AG08395 (cell line): ENCODE measurements at regions not wholly inside any gene's neighbourhood (a gene's known extent, or its start where the extent isn't known, plus 50 kb on each side); places are given as distances from the start of the nearest gene placed in this dataset.
"Not testable (repeated sequence)": the region's sequence is repeated elsewhere in the genome, so short reads cannot be mapped to it uniquely, and the experiment has no call there.

Experiments
- DNase-seq: peaks from one replicate; pipeline ENCODE4 v3.0.0; 2012; ENCODE audit warnings: mixed read lengths, low spot score

DNA sequence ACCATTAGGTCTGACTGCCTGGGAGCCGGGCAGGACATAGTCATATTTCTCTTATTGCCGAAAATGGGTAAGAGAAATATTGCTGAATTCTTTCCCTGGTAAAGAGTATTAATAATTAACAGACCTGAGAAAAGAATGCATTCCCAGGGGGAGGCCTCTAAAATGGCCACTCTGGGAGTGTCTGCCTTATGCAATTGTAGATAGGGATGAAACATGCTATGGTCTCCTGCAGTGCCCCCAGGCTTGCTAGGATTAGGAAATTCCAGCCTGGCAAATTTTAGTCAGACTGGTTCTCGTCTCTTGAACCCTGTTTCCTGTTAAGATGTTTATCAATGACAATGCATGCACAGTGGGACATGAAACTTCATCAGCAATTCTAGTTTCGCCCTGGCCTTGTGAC is 975.7 kb downstream of the TBC1D32 start:
- not testable (repeated sequence) for DNase-seq

- DNase-seq = no peak
Measured at GRCh38 chr6:120357447-120357846, 976.8 kb downstream of the TBC1D32 start.

DNA sequence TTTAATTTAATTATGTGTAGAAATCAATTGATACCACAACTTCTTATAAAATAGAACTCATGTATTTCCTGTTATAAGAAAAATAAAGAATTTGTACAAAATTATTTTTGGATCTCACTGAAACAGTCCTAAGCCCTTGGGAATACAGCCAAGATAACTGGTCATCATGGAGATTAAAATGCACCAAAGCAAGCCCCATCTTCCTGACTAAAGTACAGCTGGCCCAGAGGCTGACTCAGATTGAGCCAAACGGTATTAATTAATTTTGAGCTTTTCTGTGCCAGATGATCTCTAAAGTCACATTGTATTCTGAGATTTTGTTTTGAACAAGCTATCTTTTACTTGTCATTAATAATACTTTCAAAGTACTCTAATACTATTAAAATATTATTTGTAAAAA is 978.5 kb downstream of the TBC1D32 start:
- DNase-seq = peak; percentile 35

GRCh38 chr6:120354452-120355098 is 979.7 kb downstream of the TBC1D32 start:
- DNase-seq = no peak

DNA sequence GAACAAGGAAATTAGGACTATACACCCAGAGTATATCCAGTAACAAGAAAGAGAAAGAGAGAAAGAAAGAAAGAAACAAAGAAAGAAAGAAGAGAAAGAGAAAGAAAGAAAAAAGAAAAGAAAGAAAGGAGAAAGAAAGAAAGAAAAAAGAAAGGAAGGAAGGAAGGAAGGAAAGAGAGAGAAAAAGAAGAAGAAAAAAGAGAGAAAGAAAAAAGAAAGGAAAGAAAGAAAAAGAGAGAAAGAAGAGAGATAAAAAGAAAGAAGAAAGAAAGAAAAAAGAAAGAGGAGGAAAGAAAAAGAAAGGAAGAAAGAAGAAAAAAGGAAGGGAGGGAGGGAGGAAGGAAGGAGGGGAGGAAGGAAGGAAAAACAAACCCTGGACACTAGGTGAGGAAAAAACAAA is 981.8 kb downstream of the TBC1D32 start:
- DNase-seq = no peak

DNA sequence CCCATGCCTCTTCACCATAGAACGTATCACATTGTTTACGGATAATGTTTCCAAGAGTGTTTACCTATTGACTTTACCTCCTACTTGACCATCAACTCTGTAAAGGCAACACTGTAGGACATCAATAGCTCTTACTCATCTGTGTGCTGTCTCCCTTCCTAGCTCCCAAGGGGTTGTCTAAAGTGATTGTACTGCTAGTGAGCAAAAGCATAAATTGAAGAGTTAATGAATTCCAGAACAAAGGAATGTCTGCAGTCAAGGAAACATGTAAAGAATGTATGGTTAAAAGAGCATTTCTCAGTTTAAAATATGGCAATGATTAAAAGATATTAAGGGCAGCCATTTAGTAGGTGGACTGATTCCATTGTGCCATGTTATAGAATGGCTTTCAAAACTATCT is 985.4 kb downstream of the TBC1D32 start:
- DNase-seq = no peak

DNA sequence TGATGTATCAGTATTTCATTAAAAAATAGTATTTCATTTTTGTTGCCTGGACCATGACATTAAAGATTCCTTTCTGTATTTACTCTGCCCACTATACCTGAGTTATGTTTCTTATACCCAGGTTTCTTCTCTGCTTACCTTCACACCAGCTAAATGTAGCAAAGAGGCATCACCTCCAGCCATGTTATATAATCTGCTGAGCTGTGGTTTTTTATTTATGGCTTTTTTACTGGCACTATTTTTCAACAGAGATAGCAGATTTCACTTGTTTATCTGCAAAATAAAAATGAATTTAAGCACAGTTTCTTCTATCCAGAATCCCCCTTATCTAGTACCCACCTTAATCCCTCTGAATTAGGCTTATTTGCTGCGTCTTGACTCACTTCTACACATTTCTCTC is 979.0 kb upstream of the MAN1A1 start:
- no peak for DNase-seq

- DNase-seq = no peak
Measured at GRCh38 chr6:120320481-120321162, 971.1 kb upstream of the MAN1A1 start.

- no peak for DNase-seq
Measured at GRCh38 chr6:120304223-120304622, 954.7 kb upstream of the MAN1A1 start.

DNA sequence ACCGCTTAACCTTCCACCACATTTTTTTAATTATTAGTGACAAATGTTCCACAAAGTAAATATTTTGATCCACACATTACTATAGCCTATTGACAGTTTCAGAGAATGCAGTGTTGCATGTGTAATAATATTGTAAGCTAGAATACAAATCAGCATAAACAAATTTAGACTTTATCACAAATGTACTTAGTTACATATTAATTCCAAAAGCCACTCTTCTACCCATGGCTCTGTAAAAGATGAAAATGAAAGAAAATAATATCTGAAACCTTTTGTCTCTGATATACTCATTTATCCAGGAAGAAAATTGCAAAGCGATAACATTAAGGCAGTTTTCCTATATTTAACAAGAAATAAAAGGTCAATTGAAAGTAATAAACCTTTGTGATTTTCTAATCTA is 954.0 kb upstream of the MAN1A1 start:
- DNase-seq = no peak

DNA sequence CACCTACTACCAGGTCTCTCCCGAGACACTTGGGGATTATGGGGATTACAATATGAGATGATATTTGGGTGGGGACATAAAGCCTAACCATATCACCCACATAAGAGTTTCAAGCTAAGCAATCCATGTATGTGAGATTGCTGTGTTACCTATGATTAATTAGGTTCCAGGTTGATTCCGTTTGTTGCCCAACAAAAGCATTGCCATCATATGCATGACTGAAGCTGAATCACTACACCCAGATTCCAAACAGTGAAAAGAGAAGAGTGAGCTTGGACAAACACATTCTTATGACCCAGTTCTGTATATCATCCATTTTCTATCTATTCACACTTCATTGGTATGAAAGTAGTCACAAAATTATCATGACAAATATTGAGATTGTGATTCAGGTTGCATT is 952.5 kb upstream of the MAN1A1 start:
- no peak for DNase-seq

DNA sequence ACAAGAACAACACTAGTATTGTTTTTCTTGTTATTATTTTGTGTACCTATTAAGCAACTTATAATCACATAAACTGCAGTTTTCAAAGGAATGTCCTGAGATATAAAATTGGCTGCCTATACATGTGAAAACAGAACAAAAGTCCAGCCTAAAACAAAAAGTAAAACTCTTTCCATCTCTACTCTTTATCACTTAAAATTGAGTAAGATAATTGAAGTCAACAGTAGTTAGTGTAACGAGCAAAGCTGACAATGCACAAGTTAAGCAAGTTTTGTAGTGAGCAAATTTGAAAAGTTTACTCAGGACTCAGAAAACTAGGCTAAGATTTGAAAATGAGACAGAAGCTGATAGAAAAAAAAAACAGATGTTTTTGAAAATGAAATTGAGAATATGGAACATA is 941.4 kb upstream of the MAN1A1 start:
- DNase-seq = no peak

DNA sequence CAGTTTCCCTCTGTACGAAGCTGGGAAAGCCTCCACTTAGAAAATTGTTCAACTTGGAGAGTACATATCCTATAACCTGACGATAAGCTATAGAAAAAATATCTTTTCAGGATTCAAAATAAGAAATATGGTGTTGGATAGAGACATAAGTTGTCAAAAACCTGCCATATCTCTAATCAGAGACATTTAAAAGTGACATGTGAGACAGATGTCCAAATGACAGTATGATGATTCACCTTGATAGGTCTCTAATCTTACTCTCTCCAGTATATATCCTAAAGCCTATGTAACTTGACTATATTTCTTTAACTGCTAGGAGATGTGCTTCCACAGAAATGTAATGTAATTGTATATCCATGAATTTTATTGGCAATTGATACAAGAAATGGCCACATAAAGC is 932.4 kb upstream of the MAN1A1 start:
- no peak for DNase-seq

GRCh38 chr6:120279466-120280167 is 930.1 kb upstream of the MAN1A1 start:
- no peak for DNase-seq

GRCh38 chr6:120278689-120279396 is 929.3 kb upstream of the MAN1A1 start:
- no peak for DNase-seq

DNA sequence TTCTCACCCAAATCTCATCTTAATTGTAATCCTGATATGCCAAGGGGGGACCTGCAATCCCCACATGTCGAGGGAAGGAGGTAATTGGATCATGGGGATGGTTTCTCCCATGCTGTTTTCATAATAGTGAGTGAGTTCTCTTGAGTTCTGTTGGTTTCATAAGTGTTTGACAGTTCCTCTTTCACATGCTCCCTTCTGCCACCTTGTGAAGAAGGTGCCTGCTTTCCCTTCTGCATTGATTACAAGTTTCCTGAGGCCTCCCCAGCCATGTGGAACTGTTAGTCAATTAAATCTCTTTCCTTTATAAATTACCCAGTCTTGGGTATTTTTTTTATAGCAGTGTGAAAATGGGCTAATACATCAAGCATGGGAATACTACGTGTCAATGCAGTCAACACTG is 925.0 kb upstream of the MAN1A1 start:
- DNase-seq = no peak

DNA sequence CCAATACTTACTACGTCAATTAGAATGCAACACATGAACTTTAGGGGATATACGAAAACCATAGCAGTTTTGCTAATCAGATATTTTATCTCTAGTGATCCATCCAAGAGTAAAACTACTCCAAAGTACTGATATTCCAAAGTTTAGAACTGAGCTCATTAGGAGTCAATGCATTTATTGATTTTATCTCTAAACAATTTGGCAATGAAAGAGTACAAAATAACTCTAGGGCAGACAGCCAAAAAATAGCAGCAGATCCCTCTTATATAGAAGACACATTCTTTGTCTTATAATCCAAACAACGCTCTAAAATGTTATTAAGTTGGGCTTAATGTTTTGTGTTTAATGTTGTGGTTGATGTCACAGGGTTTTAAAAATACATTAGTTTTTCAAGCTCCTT is 923.9 kb upstream of the MAN1A1 start:
- DNase-seq = no peak

DNA sequence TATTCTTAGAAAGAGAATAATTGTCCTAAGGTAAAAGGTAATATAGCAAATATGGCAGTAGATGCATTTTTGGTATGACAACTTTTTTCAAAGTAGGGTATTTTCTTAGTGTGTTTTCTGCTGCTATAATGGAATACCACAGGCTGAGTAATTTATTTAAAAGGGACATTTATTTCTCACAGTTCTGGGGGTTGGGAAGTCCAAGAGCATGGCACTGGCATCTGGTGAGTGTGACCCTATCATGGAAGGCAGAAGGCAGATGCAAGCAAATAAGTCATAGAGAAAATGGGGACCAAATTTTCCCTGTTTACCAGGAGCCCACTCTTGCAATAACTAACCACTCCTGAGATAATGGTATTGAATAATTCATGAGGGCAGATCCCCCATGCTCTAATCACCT is 922.5 kb upstream of the MAN1A1 start:
- no peak for DNase-seq

DNA sequence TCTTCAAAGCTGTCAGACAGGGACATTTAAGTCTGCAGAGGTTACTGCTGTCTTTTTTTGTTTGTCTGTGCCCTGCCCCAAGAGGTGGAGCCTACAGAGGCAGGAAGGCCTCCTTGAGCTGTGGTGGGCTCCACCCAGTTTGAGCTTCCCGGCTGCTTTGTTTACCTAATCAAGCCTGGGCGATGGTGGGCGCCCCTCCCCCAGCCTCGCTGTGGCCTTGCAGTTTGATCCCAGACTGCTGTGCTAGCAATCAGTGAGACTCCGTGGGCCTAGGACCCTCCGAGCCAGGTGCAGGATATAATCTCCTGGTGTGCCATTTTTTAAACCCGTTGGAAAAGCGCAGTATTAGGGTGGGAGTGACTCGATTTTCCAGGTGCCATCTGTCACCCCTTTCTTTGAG is 918.7 kb upstream of the MAN1A1 start:
- not testable (repeated sequence) for DNase-seq

DNA sequence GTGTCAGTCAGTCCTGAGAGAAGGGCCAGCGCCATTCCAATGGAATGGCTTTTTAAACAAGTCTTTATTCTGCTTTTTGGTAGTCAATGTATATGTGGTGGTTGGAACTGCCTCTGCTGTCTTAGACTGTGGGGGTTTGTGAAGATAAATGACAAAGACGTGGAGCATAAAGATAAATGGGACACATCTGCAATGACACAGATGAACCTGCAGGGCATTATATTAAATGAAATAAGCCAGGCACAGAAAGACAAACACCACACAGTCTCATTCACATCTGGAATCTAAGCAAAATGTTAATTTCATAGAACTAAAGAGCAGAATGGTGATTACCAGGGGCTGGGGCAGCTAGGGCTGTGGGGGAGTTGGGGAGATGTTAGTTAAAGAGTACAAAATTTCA is 912.8 kb upstream of the MAN1A1 start:
- no peak for DNase-seq

- DNase-seq = peak; percentile 1
Measured at GRCh38 chr6:120260636-120261035, 911.1 kb upstream of the MAN1A1 start.

GRCh38 chr6:120254651-120255050 is 905.1 kb upstream of the MAN1A1 start:
- no peak for DNase-seq

- no peak for DNase-seq
Measured at GRCh38 chr6:120248451-120248850, 898.9 kb upstream of the MAN1A1 start.
